ENCODE measurements at regions not wholly inside any gene's neighbourhood (a gene's known extent, or its start where the extent isn't known, plus 50 kb on each side); places are given as distances from the start of the nearest gene placed in this dataset.
"Not testable (repeated sequence)": the region's sequence is repeated elsewhere in the genome, so short reads cannot be mapped to it uniquely, and the experiment has no call there.

- TF ChIP-seq, protein P1, sequence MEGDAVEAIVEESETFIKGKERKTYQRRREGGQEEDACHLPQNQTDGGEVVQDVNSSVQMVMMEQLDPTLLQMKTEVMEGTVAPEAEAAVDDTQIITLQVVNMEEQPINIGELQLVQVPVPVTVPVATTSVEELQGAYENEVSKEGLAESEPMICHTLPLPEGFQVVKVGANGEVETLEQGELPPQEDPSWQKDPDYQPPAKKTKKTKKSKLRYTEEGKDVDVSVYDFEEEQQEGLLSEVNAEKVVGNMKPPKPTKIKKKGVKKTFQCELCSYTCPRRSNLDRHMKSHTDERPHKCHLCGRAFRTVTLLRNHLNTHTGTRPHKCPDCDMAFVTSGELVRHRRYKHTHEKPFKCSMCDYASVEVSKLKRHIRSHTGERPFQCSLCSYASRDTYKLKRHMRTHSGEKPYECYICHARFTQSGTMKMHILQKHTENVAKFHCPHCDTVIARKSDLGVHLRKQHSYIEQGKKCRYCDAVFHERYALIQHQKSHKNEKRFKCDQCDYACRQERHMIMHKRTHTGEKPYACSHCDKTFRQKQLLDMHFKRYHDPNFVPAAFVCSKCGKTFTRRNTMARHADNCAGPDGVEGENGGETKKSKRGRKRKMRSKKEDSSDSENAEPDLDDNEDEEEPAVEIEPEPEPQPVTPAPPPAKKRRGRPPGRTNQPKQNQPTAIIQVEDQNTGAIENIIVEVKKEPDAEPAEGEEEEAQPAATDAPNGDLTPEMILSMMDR (IDR thresholded peaks at IDR 0.05): not testable (repeated sequence)
- not testable (repeated sequence) for TF ChIP-seq POLR2AphosphoS5, POLR2A, EP300 (IDR thresholded peaks at IDR 0.05)
Measured at GRCh38 chr9:104394901-104395300, 109.2 kb upstream of the OR13F1 start.
